Left lobe of liver (tissue), 2 donors: ENCODE measurements at regions not wholly inside any gene's neighbourhood (a gene's known extent, or its start where the extent isn't known, plus 50 kb on each side); places are given as distances from the start of the nearest gene placed in this dataset.
A peak's percentile ranks its signal among the peaks of the same experiment; 100 is the strongest.
"Not testable (repeated sequence)": the region's sequence is repeated elsewhere in the genome, so short reads cannot be mapped to it uniquely, and the experiment has no call there.

Experiments used
- ATAC-seq: fragments of 200-7000 bp; cut with Tn5 transposase; one replicate; pipeline ENCODE4 v1.9.1; 2020; ENCODE audit warnings: mild to moderate bottlenecking, moderate library complexity
- DNase-seq: peaks from one replicate; pipeline ENCODE4 v3.0.0-alpha.2; 2020; ENCODE audit warnings: low spot score
- donor health status: DM: no; HTN: no; CAD: no; lungs with moderate emphysema.
- donor health status: DM: no; HTN: yes; CAD: no.

DNA sequence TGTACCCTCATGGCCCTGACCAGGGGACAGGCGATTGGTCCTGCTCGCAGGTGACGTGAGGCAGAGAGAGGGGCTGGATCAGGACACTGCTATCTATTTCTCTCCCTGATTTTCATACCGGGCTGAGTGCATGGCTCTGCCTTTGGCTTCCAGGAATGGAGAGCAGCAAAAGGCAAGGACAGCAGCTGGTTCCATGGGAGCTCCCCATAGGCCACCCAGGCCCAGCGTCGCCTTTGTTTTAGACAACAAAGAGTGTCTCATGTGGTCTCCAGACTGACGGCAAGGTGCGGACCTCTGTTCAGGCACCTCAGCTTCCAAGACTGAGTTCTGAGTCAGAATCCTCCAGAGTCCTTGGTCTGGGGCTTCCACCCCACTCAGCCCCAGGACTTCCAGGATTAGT, 123.1 kb downstream of the VEGFA start:
- ATAC-seq (no peak), DNase-seq (no peak)

DNA sequence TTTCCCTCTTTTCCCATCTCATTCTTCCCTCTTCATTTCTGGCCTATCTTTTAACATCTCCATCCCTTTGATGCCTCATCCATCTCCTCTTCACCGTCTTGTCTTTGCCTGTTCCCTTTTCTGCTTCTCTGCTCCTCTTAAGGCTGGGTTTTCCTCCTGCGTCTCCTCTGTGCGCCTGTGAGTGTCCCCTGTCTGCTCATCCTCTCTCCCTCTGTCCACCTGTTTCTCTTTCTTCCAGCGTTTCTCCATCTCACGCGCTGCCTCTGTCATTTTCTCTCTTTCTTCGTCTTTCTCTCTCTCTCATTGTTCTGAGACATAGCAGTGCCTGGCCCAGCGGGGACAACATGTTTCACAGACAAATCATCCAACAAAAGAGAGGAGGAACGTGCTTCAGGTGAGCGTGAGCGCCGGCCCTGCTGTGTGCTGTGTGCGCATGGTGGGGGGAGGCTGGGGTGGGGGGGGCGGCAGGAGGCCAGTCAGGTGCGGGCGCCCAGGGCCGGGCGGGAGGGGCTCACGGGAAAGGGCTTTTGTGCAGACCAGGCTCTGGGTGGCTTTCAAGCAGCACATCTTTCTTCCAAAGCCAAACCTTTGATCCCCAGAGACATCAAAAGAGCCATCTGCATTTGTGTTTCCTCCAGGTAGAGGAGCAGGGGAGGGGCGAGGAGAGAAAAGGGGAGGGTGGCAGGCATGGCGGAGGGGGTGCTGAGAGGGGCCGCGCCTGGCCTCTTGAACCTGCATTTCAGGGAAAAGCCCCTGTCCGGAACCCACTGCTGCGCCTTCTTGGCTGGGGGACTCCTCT, 121.3 kb downstream of the VEGFA start:
- no peak for DNase-seq

DNA sequence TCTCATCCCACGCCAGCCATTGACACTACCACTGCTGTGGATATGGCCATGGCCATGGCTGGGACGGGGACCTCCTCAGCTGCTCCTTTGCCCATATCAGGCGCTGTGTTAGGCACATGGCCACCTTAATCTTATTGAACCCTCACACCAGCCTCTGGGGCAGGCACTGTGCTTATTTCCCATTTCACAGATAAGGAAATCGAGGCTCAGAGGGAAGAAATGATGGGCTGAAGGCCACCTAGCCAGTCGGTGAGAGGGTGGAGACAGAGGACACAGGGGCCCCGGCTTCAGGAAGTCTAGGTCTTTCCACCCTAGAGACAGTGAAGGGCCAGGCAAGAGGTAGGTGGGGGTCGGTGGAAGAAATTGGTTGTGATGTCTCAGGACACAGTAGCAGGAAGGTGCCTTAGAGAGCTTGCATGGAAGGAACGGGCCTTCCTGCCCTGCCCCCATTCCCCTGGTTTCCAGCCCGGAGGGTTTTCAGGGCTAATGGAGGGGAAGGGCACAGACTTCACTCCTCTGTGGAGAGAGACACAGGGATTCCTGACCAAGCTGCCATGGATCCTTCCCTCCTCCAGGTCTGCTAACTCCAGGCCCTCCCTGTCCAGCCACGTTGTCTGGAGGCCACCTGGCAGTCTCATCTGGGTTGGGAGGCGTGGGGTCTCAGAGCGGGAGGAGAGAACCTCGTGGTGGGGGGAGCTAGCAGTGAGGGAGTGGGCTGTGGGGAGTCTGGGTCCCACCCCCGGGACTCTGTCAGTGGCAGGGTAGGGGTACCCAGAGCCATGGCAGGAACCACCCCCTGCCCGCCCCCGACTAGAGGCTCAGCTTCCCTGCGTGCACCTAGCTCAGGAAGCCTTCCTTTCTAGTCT, 120.4 kb downstream of the VEGFA start:
- ATAC-seq (no peak), DNase-seq (no peak)

More for the DNA sequence above, 121.3 kb downstream of the VEGFA start:
- no peak for ATAC-seq

GRCh38 chr6:43887906-43888683, 118.1 kb downstream of the VEGFA start:
- no peak for DNase-seq
- ATAC-seq: peak; percentile 68

- DNase-seq: peak; percentile 71
- ATAC-seq: peak; percentile 86
Measured at GRCh38 chr6:43887340-43887858, 117.4 kb downstream of the VEGFA start.

- DNase-seq: no peak
- peak; percentile 29 for ATAC-seq
Measured at GRCh38 chr6:43886717-43887339, 116.8 kb downstream of the VEGFA start.

DNA sequence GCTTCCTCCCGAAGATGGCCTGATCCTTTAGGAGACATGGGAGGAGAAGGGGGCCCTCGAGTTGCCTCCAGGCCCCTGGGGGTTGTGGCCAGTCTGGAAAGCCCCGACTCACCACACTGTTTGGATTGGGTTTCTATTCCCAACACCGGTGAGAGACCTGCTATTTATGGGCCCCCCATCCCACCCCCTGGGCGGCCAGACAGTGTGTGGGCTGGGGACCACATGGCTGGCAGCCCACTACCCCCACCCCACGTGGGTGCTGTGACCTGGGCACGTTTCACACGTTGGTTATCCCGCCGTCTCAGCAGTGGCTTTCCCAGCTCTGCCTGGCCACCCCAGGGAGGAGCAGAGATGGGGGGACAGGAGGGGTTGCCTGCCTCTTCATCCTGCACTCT, 116.1 kb downstream of the VEGFA start:
- DNase-seq (no peak), ATAC-seq (no peak)

- DNase-seq: no peak
- ATAC-seq: no peak
Measured at GRCh38 chr6:43885399-43886066, 115.5 kb downstream of the VEGFA start.

- ATAC-seq: no peak
- no peak for DNase-seq
Measured at GRCh38 chr6:43884652-43885022, 114.6 kb downstream of the VEGFA start.

GRCh38 chr6:43883847-43884651, 114.0 kb downstream of the VEGFA start:
- ATAC-seq: no peak
- DNase-seq: no peak

GRCh38 chr6:43882690-43883448, 112.9 kb downstream of the VEGFA start:
- not testable (repeated sequence) for ATAC-seq, DNase-seq

GRCh38 chr6:43880236-43881137, 110.5 kb downstream of the VEGFA start:
- DNase-seq (no peak), ATAC-seq (no peak)

DNA sequence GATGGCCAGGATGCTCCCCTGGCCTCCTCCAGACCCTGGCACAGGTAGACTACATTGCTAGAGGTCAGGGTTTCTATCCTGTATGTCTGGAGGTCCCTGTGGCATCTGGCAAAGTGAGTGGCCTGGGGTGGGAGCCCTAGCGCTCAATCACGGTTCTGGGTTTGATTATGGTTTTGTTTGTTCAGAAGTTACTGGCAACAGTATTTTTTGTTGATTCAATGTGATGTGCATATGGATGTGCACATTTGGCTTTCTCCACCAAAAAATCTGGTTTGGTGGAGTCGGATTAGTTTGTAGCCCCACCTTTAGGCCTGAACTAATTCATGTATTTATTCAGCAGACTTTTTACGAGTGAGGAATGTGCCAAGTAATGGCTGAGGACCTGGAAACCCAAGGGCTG, 109.7 kb downstream of the VEGFA start:
- no peak for DNase-seq
- ATAC-seq: no peak

DNA sequence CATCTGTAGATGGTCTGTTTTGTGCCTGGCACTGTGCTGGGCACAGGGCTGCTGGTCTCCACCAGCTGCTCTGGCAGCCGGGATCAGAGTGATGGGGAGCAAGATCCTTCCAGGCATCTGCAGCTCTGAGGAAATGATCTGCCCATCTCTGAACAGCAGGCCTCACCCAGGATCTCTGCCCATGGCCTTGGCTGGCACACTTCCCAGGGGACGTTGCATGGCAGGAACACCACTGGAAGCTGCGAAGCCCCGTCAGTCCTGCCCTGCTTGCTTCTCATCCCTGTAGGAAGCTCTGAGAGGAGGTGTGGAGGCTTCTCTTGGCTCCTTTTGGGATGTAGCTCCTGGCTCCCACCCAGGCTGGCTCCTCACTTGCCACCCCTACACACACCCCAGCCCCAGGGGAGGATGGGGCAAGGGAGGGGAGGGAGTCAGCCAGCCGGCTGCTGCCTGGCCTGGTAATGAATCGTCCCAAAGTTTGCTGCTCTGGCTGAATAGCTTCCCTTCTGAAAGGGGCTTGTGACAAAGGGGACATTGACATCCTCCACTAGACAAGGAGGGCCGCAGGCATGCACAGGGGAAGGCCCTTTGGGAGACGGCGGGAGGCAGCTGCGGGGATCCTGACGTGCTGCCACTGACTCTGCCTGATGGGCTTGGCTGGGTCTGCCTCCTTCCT, 108.9 kb downstream of the VEGFA start:
- ATAC-seq (peak; percentile 61), DNase-seq (peak; percentile 63)

DNA sequence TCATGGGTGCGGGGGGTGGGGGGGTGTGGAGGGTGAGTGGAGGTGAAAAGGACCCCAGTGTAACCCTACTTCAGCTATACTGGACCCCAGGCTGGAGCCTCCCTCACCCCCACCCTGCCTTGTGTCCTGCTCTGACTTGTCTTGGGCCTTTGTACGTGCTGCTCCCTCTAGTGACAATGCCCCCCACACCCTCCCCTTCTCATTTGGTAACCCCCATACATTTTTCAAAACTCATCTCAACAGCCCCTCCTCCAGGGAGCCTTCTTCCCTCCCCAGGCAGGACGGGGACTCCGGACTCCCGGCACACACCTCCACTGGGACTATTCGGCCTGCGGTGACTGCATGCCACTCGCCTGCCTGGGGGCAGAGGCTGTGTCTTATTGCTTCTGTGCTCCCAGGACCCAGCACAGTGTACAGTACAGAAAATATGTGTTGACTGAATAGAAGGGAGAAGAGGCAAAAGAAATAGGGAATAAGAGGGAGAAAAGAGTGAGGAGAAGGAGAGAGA, 108.2 kb downstream of the VEGFA start:
- DNase-seq (no peak), ATAC-seq (peak; percentile 70)

- DNase-seq: no peak
Measured at GRCh38 chr6:43877463-43878126, 107.6 kb downstream of the VEGFA start.

More at GRCh38 chr6:43877463-43878126, 107.6 kb downstream of the VEGFA start:
- ATAC-seq: peak; percentile 67
